ENCODE measurements at regions not wholly inside any gene's neighbourhood (a gene's known extent, or its start where the extent isn't known, plus 50 kb on each side); places are given as distances from the start of the nearest gene placed in this dataset.

GRCh38 chr6:128827675-128828464, 55.1 kb upstream of the LAMA2 start:
- Histone ChIP-seq H3K27me3 (ENCODE audit: low read length) (no peaks in the 10 kb centered on the region), H3K9me3 (ENCODE audit: low read length) (0 out of 2 replicates have a peak, but pooled peaks cover 3% of the 10 kb centered on the region), H3K4me1 (ENCODE audit: low read length) (no peaks in the 10 kb centered on the region), H4K20me1 (ENCODE audit: insufficient read depth, low read depth, low read length) (no peaks in the 10 kb centered on the region), H3K79me2 (ENCODE audit: low read length) (no peaks in the 10 kb centered on the region), H3K9ac (ENCODE audit: low read length) (no peak overlapping the region), H3K4me2 (ENCODE audit: low read depth, low read length, poor library complexity, severe bottlenecking) (no peak overlapping the region), H3K36me3 (ENCODE audit: insufficient read depth, low read length) (no peaks in the 10 kb centered on the region), H3K27ac (ENCODE audit: low read length) (no peak overlapping the region), H3K4me3 (ENCODE audit: low read length) (no peak overlapping the region), H2AFZ (ENCODE audit: low read length) (no peak overlapping the region), H3K9me2 (replicated peaks; ENCODE audit: insufficient read depth, low read length) (no peaks in the 10 kb centered on the region)
- no peak for DNase-seq

DNA sequence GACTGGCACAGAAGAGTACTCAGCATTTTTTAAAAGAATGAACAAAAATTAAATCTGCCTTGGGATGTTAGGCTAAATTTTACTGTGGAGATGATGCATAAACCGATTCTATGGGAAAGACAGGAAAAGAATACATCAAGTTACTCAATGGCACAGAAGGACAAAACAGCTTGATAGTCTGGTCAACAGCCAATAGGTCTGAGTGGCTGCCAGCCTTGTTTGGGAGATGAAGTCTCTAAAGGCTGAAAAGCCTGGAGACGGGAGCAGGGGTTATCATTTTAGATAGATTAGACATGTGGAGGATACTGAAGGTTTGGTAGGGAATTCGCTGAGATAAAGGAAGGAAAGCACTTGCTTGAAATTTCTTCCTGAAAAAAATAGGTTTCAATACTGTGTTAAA, 56.3 kb upstream of the LAMA2 start:
- H3K4me3 ChIP-seq (ENCODE audit: low read length): no peak overlapping the region
- H3K4me2 ChIP-seq (ENCODE audit: low read depth, low read length, poor library complexity, severe bottlenecking): no peak overlapping the region
- no peaks in the 10 kb centered on the region for H4K20me1 ChIP-seq (ENCODE audit: insufficient read depth, low read depth, low read length)
- H3K36me3 ChIP-seq (ENCODE audit: insufficient read depth, low read length): no peaks in the 10 kb centered on the region
- no peaks in the 10 kb centered on the region for H3K27me3 ChIP-seq (ENCODE audit: low read length)
- H3K79me2 ChIP-seq (ENCODE audit: low read length): no peaks in the 10 kb centered on the region
- H3K9me3 ChIP-seq (ENCODE audit: low read length): 0 out of 2 replicates have a peak, but pooled peaks cover 3% of the 10 kb centered on the region
- no peak for DNase-seq
- H3K9me2 ChIP-seq (replicated peaks; ENCODE audit: insufficient read depth, low read length): no peaks in the 10 kb centered on the region
- H2AFZ ChIP-seq (ENCODE audit: low read length): no peak overlapping the region
- H3K4me1 ChIP-seq (ENCODE audit: low read length): no peaks in the 10 kb centered on the region
- H3K9ac ChIP-seq (ENCODE audit: low read length): no peak overlapping the region
- H3K27ac ChIP-seq (ENCODE audit: low read length): no peak overlapping the region

DNA sequence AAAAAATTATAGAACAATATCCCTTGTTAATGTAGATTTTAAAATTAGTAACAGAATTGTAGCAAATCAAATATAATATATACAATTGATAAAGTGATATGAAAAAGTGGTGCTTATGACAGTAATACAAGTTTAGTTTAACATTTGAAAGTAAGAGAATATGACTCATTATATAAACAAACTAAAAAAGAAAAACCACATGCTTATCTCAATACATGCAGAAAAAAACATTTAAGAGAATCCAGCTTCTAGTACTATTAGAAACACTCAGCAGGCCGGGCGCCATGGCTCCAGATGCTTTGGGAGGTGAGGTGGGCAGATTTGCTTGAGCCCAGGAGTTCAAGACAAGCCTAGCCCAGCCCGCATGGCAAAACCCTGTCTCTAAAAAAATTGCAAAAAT, 60.7 kb upstream of the LAMA2 start:
- H2AFZ ChIP-seq (ENCODE audit: low read length): no peak overlapping the region
- no peaks in the 10 kb centered on the region for H4K20me1 ChIP-seq (ENCODE audit: insufficient read depth, low read depth, low read length)
- H3K27me3 ChIP-seq (ENCODE audit: low read length): no peaks in the 10 kb centered on the region
- H3K36me3 ChIP-seq (ENCODE audit: insufficient read depth, low read length): no peaks in the 10 kb centered on the region
- no peak overlapping the region for H3K9ac ChIP-seq (ENCODE audit: low read length)
- no peak overlapping the region for H3K4me2 ChIP-seq (ENCODE audit: low read depth, low read length, poor library complexity, severe bottlenecking)
- H3K9me2 ChIP-seq (replicated peaks; ENCODE audit: insufficient read depth, low read length): no peaks in the 10 kb centered on the region
- DNase-seq: no peak
- H3K4me3 ChIP-seq (ENCODE audit: low read length): no peak overlapping the region
- no peak overlapping the region for H3K27ac ChIP-seq (ENCODE audit: low read length)
- no peaks in the 10 kb centered on the region for H3K4me1 ChIP-seq (ENCODE audit: low read length)
- H3K9me3 ChIP-seq (ENCODE audit: low read length): peaks cover 3% of the 10 kb centered on the region; the same call in 1 of the 2 replicates
- no peaks in the 10 kb centered on the region for H3K79me2 ChIP-seq (ENCODE audit: low read length)

DNA sequence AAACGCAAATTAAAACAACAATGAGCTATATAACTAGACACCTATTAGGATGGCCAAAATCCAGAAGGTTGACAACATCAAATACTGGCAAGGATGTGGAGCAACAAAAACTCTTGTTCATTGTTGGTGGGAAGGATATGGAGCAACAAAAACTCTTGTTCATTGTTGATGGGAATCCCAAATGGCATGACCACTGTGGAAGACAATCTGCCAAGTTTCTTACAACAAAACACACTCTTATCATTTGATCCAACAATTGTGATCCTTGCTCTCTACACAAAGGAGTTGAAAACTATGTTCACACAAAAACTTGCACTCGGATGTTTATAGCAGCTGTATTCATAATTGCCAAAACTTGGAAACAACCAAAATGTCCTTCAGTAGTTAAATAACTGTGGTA, 61.8 kb upstream of the LAMA2 start:
- Histone ChIP-seq H4K20me1 (ENCODE audit: insufficient read depth, low read depth, low read length) (no peaks in the 10 kb centered on the region), H3K79me2 (ENCODE audit: low read length) (no peaks in the 10 kb centered on the region), H3K4me2 (ENCODE audit: low read depth, low read length, poor library complexity, severe bottlenecking) (no peak overlapping the region), H3K27ac (ENCODE audit: low read length) (no peak overlapping the region), H3K4me3 (ENCODE audit: low read length) (no peak overlapping the region), H3K9ac (ENCODE audit: low read length) (no peak overlapping the region), H3K9me2 (replicated peaks; ENCODE audit: insufficient read depth, low read length) (no peaks in the 10 kb centered on the region), H3K4me1 (ENCODE audit: low read length) (no peaks in the 10 kb centered on the region), H3K27me3 (ENCODE audit: low read length) (no peaks in the 10 kb centered on the region), H3K36me3 (ENCODE audit: insufficient read depth, low read length) (no peaks in the 10 kb centered on the region), H2AFZ (ENCODE audit: low read length) (no peak overlapping the region), H3K9me3 (ENCODE audit: low read length) (peaks cover 3% of the 10 kb centered on the region; the same call in 1 of the 2 replicates)
- DNase-seq: no peak

DNA sequence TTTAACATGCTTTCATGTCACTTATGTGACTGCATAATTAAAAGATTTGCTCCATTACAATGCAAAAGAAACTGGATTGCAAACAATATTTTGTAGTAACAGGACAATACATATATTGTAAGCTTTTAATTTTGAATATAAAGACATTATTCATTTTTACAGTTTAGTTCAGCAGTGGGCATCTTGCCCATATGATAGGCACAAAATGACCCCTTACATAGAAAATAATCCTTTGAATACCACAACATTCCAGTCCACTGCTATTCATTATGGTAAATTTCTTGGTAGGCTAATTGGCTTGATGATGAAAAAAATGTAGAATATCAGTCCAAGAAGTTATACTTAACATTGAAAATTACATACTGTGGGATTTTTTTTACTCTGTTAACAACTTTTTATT, 74.1 kb upstream of the LAMA2 start:
- Histone ChIP-seq H3K4me2 (ENCODE audit: low read depth, low read length, poor library complexity, severe bottlenecking) (no peak overlapping the region), H2AFZ (ENCODE audit: low read length) (no peak overlapping the region), H3K36me3 (ENCODE audit: insufficient read depth, low read length) (no peaks in the 10 kb centered on the region), H4K20me1 (ENCODE audit: insufficient read depth, low read depth, low read length) (no peaks in the 10 kb centered on the region), H3K4me3 (ENCODE audit: low read length) (no peak overlapping the region), H3K4me1 (ENCODE audit: low read length) (no peaks in the 10 kb centered on the region), H3K27me3 (ENCODE audit: low read length) (no peaks in the 10 kb centered on the region), H3K9me2 (replicated peaks; ENCODE audit: insufficient read depth, low read length) (0 out of 2 replicates have a peak, but pooled peaks cover 5% of the 10 kb centered on the region), H3K9me3 (ENCODE audit: low read length) (no peaks in the 10 kb centered on the region), H3K79me2 (ENCODE audit: low read length) (no peaks in the 10 kb centered on the region), H3K9ac (ENCODE audit: low read length) (no peak overlapping the region), H3K27ac (ENCODE audit: low read length) (no peak overlapping the region)
- DNase-seq: no peak

DNA sequence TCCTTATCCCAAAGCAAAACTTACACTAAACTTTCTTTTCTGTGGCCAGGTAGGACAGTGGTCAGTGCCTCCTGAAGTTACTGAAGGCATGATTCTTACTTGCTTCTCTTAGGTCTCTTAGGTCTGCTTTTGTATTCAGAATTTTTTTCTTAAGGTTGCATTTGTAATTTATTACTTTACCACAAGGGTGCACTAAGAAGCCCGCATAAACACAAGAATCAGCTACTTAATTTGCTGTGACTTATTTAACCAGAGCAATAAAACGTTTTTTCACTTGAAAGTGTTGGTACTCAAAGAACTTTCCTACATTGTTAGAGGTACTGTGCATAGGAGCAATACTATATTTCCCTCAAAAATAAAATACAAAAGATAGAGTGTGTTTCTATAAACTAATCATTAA, 75.4 kb upstream of the LAMA2 start:
- peak; percentile 62 for DNase-seq
- Histone ChIP-seq H3K27me3 (ENCODE audit: low read length) (no peaks in the 10 kb centered on the region), H2AFZ (ENCODE audit: low read length) (no peak overlapping the region)

GRCh38 chr6:128806261-128806660, 76.7 kb upstream of the LAMA2 start:
- Histone ChIP-seq H3K9ac (ENCODE audit: low read length) (no peak overlapping the region), H3K27ac (ENCODE audit: low read length) (no peak overlapping the region), H3K36me3 (ENCODE audit: insufficient read depth, low read length) (no peaks in the 10 kb centered on the region), H3K9me3 (ENCODE audit: low read length) (no peaks in the 10 kb centered on the region), H3K4me2 (ENCODE audit: low read depth, low read length, poor library complexity, severe bottlenecking) (no peak overlapping the region), H2AFZ (ENCODE audit: low read length) (no peak overlapping the region), H4K20me1 (ENCODE audit: insufficient read depth, low read depth, low read length) (no peaks in the 10 kb centered on the region), H3K4me3 (ENCODE audit: low read length) (no peak overlapping the region), H3K4me1 (ENCODE audit: low read length) (no peaks in the 10 kb centered on the region), H3K79me2 (ENCODE audit: low read length) (no peaks in the 10 kb centered on the region), H3K9me2 (replicated peaks; ENCODE audit: insufficient read depth, low read length) (no peaks in the 10 kb centered on the region), H3K27me3 (ENCODE audit: low read length) (no peaks in the 10 kb centered on the region)
- no peak for DNase-seq

More for the DNA sequence above, 75.4 kb upstream of the LAMA2 start:
- H3K36me3 ChIP-seq (ENCODE audit: insufficient read depth, low read length): no peaks in the 10 kb centered on the region
- H4K20me1 ChIP-seq (ENCODE audit: insufficient read depth, low read depth, low read length): no peaks in the 10 kb centered on the region
- no peak overlapping the region for H3K27ac ChIP-seq (ENCODE audit: low read length)
- H3K4me2 ChIP-seq (ENCODE audit: low read depth, low read length, poor library complexity, severe bottlenecking): no peak overlapping the region
- H3K9me2 ChIP-seq (replicated peaks; ENCODE audit: insufficient read depth, low read length): no peaks in the 10 kb centered on the region
- H3K79me2 ChIP-seq (ENCODE audit: low read length): no peaks in the 10 kb centered on the region
- H3K4me1 ChIP-seq (ENCODE audit: low read length): no peaks in the 10 kb centered on the region
- no peaks in the 10 kb centered on the region for H3K9me3 ChIP-seq (ENCODE audit: low read length)
- no peak overlapping the region for H3K4me3 ChIP-seq (ENCODE audit: low read length)
- H3K9ac ChIP-seq (ENCODE audit: low read length): no peak overlapping the region

DNA sequence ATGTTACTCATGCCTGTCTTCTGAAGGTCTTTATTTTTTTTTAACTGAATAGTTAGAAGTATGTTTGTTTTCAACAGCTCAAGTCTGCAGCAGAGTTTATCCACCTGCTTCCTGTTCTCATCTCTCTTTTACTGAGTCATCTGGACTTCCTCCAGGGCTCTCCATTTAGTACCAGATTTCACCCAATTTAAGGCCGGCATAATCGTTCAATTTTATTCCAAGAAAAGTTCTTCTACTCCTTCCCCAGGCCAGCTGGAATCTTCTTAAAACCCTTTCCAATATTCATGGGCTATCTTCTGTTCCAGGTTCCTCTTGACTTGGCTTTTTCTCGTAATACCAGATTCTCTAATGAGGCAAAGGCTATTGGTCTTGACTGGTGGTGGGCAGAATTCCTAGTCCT, 79.0 kb upstream of the LAMA2 start:
- no peak overlapping the region for H3K9ac ChIP-seq (ENCODE audit: low read length)
- no peak overlapping the region for H3K4me3 ChIP-seq (ENCODE audit: low read length)
- H3K9me2 ChIP-seq (replicated peaks; ENCODE audit: insufficient read depth, low read length): no peaks in the 10 kb centered on the region; the same call in 1 of the 2 replicates
- H4K20me1 ChIP-seq (ENCODE audit: insufficient read depth, low read depth, low read length): no peaks in the 10 kb centered on the region
- no peaks in the 10 kb centered on the region for H3K27me3 ChIP-seq (ENCODE audit: low read length)
- no peak for DNase-seq
- H3K4me1 ChIP-seq (ENCODE audit: low read length): no peaks in the 10 kb centered on the region
- H2AFZ ChIP-seq (ENCODE audit: low read length): no peak overlapping the region
- H3K4me2 ChIP-seq (ENCODE audit: low read depth, low read length, poor library complexity, severe bottlenecking): no peak overlapping the region
- no peaks in the 10 kb centered on the region; the same call in 1 of the 2 replicates for H3K9me3 ChIP-seq (ENCODE audit: low read length)
- no peaks in the 10 kb centered on the region for H3K36me3 ChIP-seq (ENCODE audit: insufficient read depth, low read length)
- no peak overlapping the region for H3K27ac ChIP-seq (ENCODE audit: low read length)
- H3K79me2 ChIP-seq (ENCODE audit: low read length): no peaks in the 10 kb centered on the region
